H9 (cell line): ENCODE measurements at regions not wholly inside any gene's neighbourhood (a gene's known extent, or its start where the extent isn't known, plus 50 kb on each side); places are given as distances from the start of the nearest gene placed in this dataset.

Experiments used
- DNase-seq: peaks from one replicate; pipeline ENCODE4 v3.0.0-alpha.2; 2017
- H2AFZ ChIP-seq: one replicate; pipeline ENCODE4 v1.6.1; 2013; ENCODE audit warnings: mild to moderate bottlenecking, low read length, control low read depth, moderate library complexity
- H2AK5ac ChIP-seq: 2 replicates; pipeline ENCODE4 v1.6.1; 2013; ENCODE audit warnings: low read length, control low read depth, mixed read lengths; ENCODE audit not compliant: insufficient read length
- H2BK120ac ChIP-seq: one replicate; pipeline ENCODE4 v1.6.1; 2013; ENCODE audit warnings: low read depth, mild to moderate bottlenecking, low read length, control low read depth, inconsistent platforms; ENCODE audit not compliant: poor library complexity, severe bottlenecking
- H2BK12ac ChIP-seq: 2 replicates; pipeline ENCODE4 v1.6.1; 2013; ENCODE audit warnings: low read length, control low read depth, mixed read lengths, low read depth; ENCODE audit not compliant: insufficient read length
- H2BK15ac ChIP-seq: 2 replicates; pipeline ENCODE4 v1.6.1; 2013; ENCODE audit warnings: low read depth, low read length, control low read depth
- H2BK20ac ChIP-seq: one replicate; pipeline ENCODE4 v1.6.1; 2013; ENCODE audit warnings: low read depth, mild to moderate bottlenecking, low read length, control low read depth, inconsistent platforms; ENCODE audit not compliant: poor library complexity, severe bottlenecking
- H2BK5ac ChIP-seq: 2 replicates; pipeline ENCODE4 v1.6.1; 2013; ENCODE audit warnings: low read length, control low read depth, mixed read lengths; ENCODE audit not compliant: insufficient read length
- H3K14ac ChIP-seq: 2 replicates; pipeline ENCODE4 v1.6.1; 2013; ENCODE audit warnings: low read length, control low read depth; ENCODE audit not compliant: insufficient read depth
- H3K18ac ChIP-seq: 2 replicates; pipeline ENCODE4 v1.6.1; 2013; ENCODE audit warnings: low read depth, mild to moderate bottlenecking, mixed read lengths, low read length, control low read depth; ENCODE audit not compliant: insufficient read length
- H3K23ac ChIP-seq: 2 replicates; pipeline ENCODE4 v1.6.1; 2013; ENCODE audit warnings: low read length, control low read depth, mixed read lengths, low read depth; ENCODE audit not compliant: insufficient read length
- H3K23me2 ChIP-seq: 2 replicates; pipeline ENCODE4 v1.6.1; 2013; ENCODE audit warnings: low read depth, mild to moderate bottlenecking, mixed read lengths, low read length, control low read depth; ENCODE audit not compliant: insufficient read length, poor library complexity, severe bottlenecking
- H3K27ac ChIP-seq: 2 replicates; pipeline ENCODE4 v1.5.1; 2013; ENCODE audit warnings: low read length, control low read depth, mixed read lengths, low read depth; ENCODE audit not compliant: insufficient read length
- H3K27me3 ChIP-seq: 2 replicates; pipeline ENCODE4 v1.6.1; 2013; ENCODE audit warnings: low read length, control low read depth, inconsistent platforms; ENCODE audit not compliant: insufficient read depth
- H3K4ac ChIP-seq: 2 replicates; pipeline ENCODE4 v1.6.1; 2013; ENCODE audit warnings: low read depth, mild to moderate bottlenecking, control low read depth, inconsistent platforms, low read length, moderate library complexity
- H3K4me1 ChIP-seq: 2 replicates; pipeline ENCODE4 v1.6.1; 2013; ENCODE audit warnings: low read length, control low read depth, inconsistent platforms; ENCODE audit not compliant: insufficient read depth
- H3K4me2 ChIP-seq: 2 replicates; pipeline ENCODE4 v1.6.1; 2013; ENCODE audit warnings: low read length, control low read depth, mixed read lengths; ENCODE audit not compliant: insufficient read length, insufficient read depth
- H3K56ac ChIP-seq: 2 replicates; pipeline ENCODE4 v1.6.1; 2013; ENCODE audit warnings: low read depth, mild to moderate bottlenecking, mixed read lengths, low read length, control low read depth; ENCODE audit not compliant: insufficient read length
- H3K79me1 ChIP-seq: 2 replicates; pipeline ENCODE4 v1.6.1; 2013; ENCODE audit warnings: low read depth, mild to moderate bottlenecking, moderate library complexity, low read length, control low read depth, inconsistent platforms; ENCODE audit not compliant: insufficient read depth, poor library complexity, severe bottlenecking
- H3K79me2 ChIP-seq: 2 replicates; pipeline ENCODE4 v1.6.1; 2013; ENCODE audit warnings: low read length, control low read depth, inconsistent platforms; ENCODE audit not compliant: insufficient read depth
- H3K9ac ChIP-seq: 2 replicates; pipeline ENCODE4 v1.6.1; 2013; ENCODE audit warnings: low read length, control low read depth, mixed read lengths; ENCODE audit not compliant: insufficient read length; ENCODE audit errors: extremely low read depth
- H3K9me3 ChIP-seq: one replicate; pipeline ENCODE4 v1.6.1; 2013; ENCODE audit warnings: low read depth, low read length, inconsistent platforms; ENCODE audit not compliant: control insufficient read depth
- H3T11ph ChIP-seq: one replicate; pipeline ENCODE4 v1.6.1; 2013; ENCODE audit warnings: mild to moderate bottlenecking, low read length, control low read depth, inconsistent platforms
- H4K20me1 ChIP-seq: one replicate; pipeline ENCODE4 v1.6.1; 2013; ENCODE audit not compliant: control insufficient read depth, insufficient read length, insufficient read depth
- H4K5ac ChIP-seq: 2 replicates; pipeline ENCODE4 v1.6.1; 2013; ENCODE audit warnings: low read depth, mild to moderate bottlenecking, mixed read lengths, low read length, control low read depth; ENCODE audit not compliant: insufficient read length
- H4K8ac ChIP-seq: replicated peaks from 2 replicates; pipeline ENCODE4 v1.6.1; 2013; ENCODE audit warnings: low read length, control low read depth, mixed read lengths, low read depth; ENCODE audit not compliant: insufficient read length
- H4K91ac ChIP-seq: 2 replicates; pipeline ENCODE4 v1.6.1; 2013; ENCODE audit warnings: low read depth, mild to moderate bottlenecking, moderate library complexity, mixed read lengths, low read length, control low read depth; ENCODE audit not compliant: insufficient read length
- H3K27ac Mint-ChIP-seq, 3 experiments: 2 replicates in 2 of 3; 3 replicates in 1 of 3; pipeline ENCODE4 v1.8.0; 2020 to 2021; ENCODE audit warnings: mixed read lengths in 3 of 3, mild to moderate bottlenecking in 1 of 3, moderate library complexity in 1 of 3
- H3K27me3 Mint-ChIP-seq: 2 replicates; pipeline ENCODE4 v1.8.0; 2021; ENCODE audit warnings: low read depth, mild to moderate bottlenecking, moderate library complexity, mixed read lengths
- H3K36me3 Mint-ChIP-seq, 3 experiments: 2 replicates in 2 of 3; 3 replicates in 1 of 3; pipeline ENCODE4 v1.8.0; 2020 to 2021; ENCODE audit warnings: low read depth in 3 of 3, mixed read lengths in 3 of 3; ENCODE audit not compliant: insufficient read depth in 1 of 3
- H3K4me1 Mint-ChIP-seq, 2 experiments: 2 replicates each; pipeline ENCODE4 v1.8.0; 2020; ENCODE audit warnings: mixed read lengths in 2 of 2
- H3K4me3 Mint-ChIP-seq, 2 experiments: 2 replicates in 1 of 2; 3 replicates in 1 of 2; pipeline ENCODE4 v1.8.0; 2020 to 2021; ENCODE audit warnings: mild to moderate bottlenecking in 2 of 2, mixed read lengths in 2 of 2, moderate library complexity in 1 of 2
- H3K9me3 Mint-ChIP-seq, 2 experiments: 2 replicates in 1 of 2; 3 replicates in 1 of 2; pipeline ENCODE4 v1.8.0; 2020; ENCODE audit warnings: mild to moderate bottlenecking in 2 of 2, mixed read lengths in 2 of 2, moderate library complexity in 1 of 2
- TF ChIP-seq, protein P1 (sequence below): fragments of 200-600 bp; sonication (generic); conservative IDR thresholded peaks from 3 replicates; pipeline ENCODE4 v1.8.0; 2021; ENCODE audit warnings: antibody characterized with exemption, mild to moderate bottlenecking

DNA sequence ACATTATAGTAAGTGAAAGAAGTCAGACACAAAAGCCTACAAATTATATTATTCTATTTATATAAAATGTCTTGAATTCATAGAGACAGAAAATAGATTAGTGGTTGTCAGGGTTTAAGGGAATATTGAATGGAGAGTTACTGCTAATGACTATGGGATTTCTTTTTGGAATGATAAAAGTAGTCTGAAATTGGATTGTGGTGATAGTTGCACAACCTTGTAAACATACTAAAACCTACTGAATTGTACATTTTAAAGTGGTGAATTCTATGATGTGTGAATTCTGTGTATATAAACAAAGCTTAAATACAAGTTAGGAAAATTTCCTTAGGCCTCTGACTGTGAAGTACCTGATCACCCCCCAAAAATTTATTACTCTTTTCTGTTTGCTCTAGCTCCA, 343.1 kb downstream of the TFAP2B start:
- Histone ChIP-seq H3K23ac (no peak overlapping the region), H3T11ph (no peak overlapping the region), H3K27ac (no peak overlapping the region), H3K79me2 (no peaks in the 10 kb centered on the region), H2BK15ac (no peak overlapping the region), H2BK120ac (no peak overlapping the region), H3K18ac (no peak overlapping the region), H2AFZ (no peak overlapping the region), H4K91ac (no peak overlapping the region), H4K5ac (no peak overlapping the region), H2BK5ac (no peak overlapping the region), H3K23me2 (no peaks in the 10 kb centered on the region), H4K8ac (no peak overlapping the region), H4K20me1 (no peaks in the 10 kb centered on the region), H3K79me1 (no peaks in the 10 kb centered on the region), H3K4me1 (no peaks in the 10 kb centered on the region), H3K9me3 (no peaks in the 10 kb centered on the region), H2BK20ac (no peak overlapping the region), H3K56ac (no peak overlapping the region), H2BK12ac (no peak overlapping the region), H3K9ac (no peak overlapping the region), H2AK5ac (no peak overlapping the region), H3K4ac (no peak overlapping the region), H3K14ac (no peak overlapping the region), H3K27me3 (no peaks in the 10 kb centered on the region), H3K4me2 (no peak overlapping the region)
- Mint-ChIP-seq H3K4me1 (no peaks in the 10 kb centered on the region), H3K27ac (no peak overlapping the region), H3K4me3 (no peak overlapping the region), H3K9me3 (peaks cover 4 to 10% of the 10 kb centered on the region in 2 experiments; a peak in 2 of 5 replicates), H3K36me3 (no peaks in the 10 kb centered on the region; a peak in 2 of 7 replicates), H3K27me3 (peaks cover 3% of the 10 kb centered on the region; the same call in 1 of the 2 replicates)
- DNase-seq, result no peak
- TF ChIP-seq, protein P1, sequence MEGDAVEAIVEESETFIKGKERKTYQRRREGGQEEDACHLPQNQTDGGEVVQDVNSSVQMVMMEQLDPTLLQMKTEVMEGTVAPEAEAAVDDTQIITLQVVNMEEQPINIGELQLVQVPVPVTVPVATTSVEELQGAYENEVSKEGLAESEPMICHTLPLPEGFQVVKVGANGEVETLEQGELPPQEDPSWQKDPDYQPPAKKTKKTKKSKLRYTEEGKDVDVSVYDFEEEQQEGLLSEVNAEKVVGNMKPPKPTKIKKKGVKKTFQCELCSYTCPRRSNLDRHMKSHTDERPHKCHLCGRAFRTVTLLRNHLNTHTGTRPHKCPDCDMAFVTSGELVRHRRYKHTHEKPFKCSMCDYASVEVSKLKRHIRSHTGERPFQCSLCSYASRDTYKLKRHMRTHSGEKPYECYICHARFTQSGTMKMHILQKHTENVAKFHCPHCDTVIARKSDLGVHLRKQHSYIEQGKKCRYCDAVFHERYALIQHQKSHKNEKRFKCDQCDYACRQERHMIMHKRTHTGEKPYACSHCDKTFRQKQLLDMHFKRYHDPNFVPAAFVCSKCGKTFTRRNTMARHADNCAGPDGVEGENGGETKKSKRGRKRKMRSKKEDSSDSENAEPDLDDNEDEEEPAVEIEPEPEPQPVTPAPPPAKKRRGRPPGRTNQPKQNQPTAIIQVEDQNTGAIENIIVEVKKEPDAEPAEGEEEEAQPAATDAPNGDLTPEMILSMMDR, result no peak
